NAMALWA (cell line): ENCODE measurements at regions not wholly inside any gene's neighbourhood (a gene's known extent, or its start where the extent isn't known, plus 50 kb on each side); places are given as distances from the start of the nearest gene placed in this dataset.

Source experiments
- DNase-seq: peaks from one replicate; pipeline ENCODE4 v3.0.0-alpha.2; 2015; ENCODE audit warnings: low spot score

DNA sequence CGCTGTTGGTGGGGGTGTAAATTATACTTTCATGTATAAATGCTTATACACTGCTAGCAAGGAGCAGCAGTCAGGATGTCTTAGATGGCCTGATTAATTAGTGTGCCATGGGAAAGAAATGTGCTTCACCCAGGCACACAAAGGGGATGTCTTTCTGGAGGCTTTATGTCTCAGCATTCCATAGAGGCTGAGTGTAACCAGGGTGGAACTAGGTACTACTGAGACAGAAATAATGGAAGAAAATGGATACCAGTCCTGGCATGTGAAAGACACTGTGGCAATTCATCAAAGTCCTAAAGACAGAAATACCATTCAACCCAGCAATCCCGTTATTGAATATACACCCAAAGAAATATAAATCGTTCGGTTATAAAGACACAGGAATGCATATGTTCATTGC, 52.5 kb downstream of the PF4 start:
- DNase-seq: no peak

DNA sequence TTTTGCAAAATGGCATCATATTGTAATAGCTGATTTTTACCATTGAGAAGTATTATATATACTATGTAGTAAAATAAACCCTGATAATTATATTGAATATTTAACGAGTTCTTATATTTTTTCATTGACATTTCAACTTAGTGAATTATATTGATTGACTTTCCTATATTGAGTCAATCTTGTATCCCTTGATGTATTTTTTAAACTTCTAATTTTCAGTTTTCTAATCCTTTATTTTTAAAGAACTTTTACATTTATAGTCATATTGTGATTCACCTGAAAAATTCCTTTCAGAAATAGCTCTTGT, 54.4 kb downstream of the CXCL1 start:
- no peak for DNase-seq

DNA sequence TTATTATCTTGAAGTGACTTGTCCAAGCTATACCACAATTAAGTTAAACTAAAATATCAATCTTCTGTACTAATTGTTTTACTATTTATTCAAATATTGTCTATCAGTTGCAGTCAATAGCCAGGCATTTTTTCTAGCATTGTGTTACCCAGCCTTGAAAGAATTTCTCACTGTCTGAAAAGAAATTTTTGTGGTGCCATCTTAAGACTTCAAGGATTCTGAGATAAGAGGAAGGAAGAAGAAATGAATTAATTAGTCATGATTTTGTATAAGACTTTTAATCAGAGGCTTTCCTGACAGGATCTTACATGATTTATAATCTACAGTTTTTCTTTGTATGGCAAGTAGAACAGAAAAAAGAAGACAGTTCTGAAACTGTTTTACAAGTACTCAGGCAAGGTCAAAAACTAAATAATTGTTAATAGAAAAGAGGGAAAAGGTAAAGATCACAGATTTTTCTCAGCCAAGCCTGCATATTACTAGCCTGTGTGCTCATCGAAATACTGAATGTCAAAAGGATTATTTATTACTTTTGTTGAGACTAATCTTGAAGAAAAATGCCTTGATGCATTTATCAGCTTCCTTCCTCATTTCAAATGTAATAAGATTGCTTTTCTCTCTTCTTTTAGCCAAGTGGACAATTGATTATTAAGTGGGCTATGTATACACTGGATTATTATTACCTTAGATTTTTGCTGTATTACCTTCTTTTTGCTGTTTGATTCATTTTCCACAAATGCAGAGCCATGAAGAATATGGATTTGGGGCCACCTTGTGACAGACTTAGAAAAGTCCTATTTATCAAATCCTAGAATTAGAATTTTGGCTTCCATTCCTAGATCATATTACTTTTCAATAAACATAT, 53.8 kb downstream of the CXCL1 start:
- peak; percentile 29 for DNase-seq

DNA sequence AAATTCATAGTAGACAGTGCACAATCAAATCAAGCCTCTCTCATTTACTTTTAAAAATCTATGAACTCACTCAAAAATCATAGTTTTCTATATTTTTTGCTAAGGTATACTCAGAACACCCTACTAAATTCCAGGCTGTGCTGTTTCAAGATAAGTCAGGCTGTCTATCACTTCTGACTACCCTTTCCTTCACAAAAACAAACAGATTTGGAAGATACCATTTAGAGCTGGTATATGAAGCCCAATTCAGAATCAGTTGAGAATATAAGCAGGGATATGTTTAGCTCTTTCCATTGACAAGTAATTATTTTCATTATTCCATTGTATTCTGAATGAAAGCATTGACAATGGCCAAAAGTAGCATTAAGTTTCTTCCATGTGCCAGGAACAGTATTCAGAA, 53.1 kb downstream of the CXCL1 start:
- DNase-seq: no peak
